ENCODE measurements at regions not wholly inside any gene's neighbourhood (a gene's known extent, or its start where the extent isn't known, plus 50 kb on each side); places are given as distances from the start of the nearest gene placed in this dataset.

DNA sequence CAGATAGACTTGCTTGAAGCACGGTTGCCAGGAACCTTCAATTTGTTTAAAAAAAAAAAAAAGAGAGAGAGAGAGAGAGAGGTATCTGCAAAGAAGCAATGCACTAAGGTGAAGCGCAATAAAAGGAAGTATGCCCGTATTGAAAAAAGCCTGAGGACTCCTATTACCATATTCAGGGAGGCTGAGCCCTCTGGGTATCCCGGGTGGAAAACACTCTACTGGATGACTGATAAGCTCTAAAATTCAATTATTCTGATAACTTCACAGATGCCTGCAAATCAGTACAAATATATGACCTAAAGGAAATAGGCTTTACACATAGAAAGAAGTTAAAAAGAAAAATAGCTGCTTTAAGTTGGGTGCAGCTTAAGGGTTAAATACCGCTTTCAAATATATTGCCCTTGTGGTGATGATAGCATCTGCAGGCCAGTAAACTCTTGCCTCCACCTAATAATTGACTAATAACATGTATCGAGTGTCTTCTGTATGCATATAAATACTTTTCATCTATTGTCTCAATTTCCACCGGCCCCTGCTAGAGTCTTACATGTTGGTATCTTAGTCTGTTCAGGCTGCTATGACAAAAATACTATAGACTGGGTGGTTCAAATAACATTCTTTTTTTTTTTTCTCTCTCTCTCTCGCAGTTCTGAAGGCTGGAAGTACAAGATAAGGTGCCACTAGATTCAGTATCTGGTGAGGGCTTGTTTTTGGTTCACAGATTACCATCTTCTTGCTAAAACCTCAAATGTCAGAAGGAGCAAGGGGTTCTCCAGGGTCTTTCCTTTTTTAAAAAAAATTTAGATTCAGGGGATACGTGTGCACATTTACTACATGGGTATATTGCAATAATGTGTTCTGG, 187.4 kb upstream of the JARID2 start:
- no peak for DNase-seq (ENCODE audit: extremely low spot score, unreplicated experiment)
- H3K9me3 Mint-ChIP-seq (ENCODE audit: unreplicated experiment) = no peaks in the 10 kb centered on the region
- no peak overlapping the region for H3K4me3 Mint-ChIP-seq (ENCODE audit: unreplicated experiment)
- H3K27ac Mint-ChIP-seq (ENCODE audit: unreplicated experiment) = no peak overlapping the region
- H3K27me3 Mint-ChIP-seq (ENCODE audit: unreplicated experiment) = no peaks in the 10 kb centered on the region
- TF ChIP-seq, protein P1, sequence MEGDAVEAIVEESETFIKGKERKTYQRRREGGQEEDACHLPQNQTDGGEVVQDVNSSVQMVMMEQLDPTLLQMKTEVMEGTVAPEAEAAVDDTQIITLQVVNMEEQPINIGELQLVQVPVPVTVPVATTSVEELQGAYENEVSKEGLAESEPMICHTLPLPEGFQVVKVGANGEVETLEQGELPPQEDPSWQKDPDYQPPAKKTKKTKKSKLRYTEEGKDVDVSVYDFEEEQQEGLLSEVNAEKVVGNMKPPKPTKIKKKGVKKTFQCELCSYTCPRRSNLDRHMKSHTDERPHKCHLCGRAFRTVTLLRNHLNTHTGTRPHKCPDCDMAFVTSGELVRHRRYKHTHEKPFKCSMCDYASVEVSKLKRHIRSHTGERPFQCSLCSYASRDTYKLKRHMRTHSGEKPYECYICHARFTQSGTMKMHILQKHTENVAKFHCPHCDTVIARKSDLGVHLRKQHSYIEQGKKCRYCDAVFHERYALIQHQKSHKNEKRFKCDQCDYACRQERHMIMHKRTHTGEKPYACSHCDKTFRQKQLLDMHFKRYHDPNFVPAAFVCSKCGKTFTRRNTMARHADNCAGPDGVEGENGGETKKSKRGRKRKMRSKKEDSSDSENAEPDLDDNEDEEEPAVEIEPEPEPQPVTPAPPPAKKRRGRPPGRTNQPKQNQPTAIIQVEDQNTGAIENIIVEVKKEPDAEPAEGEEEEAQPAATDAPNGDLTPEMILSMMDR (IDR thresholded peaks at IDR 0.05) = no peak
- H3K4me1 Mint-ChIP-seq (ENCODE audit: unreplicated experiment) = no peaks in the 10 kb centered on the region
- no peaks in the 10 kb centered on the region for H3K36me3 Mint-ChIP-seq (ENCODE audit: unreplicated experiment)

DNA sequence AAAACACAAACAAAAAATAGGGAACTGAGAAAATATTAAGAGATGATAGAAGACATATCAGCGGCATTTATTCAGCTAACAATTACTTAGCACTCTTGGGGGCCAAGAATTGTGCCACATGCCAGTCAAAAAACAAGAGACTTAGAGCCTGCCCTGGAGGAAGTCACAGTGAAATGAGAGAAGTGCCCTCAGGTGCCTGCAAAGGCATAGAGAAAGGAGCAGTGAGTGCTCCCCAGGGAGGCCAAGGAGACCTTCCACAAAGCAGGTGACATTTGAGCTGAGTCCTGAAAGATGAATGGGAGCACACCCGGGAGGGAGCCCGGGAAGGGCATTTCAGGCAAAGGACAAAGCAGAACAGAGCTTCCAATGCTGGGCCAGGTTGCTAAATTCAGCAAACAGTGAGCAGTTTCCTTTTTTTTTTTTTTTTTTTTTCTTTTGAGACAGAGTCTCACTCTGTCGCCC, 184.7 kb upstream of the JARID2 start:
- no peaks in the 10 kb centered on the region for H3K27me3 Mint-ChIP-seq (ENCODE audit: unreplicated experiment)
- no peaks in the 10 kb centered on the region for H3K9me3 Mint-ChIP-seq (ENCODE audit: unreplicated experiment)
- TF ChIP-seq, protein P1 (IDR thresholded peaks at IDR 0.05) = no peak
- no peaks in the 10 kb centered on the region for H3K36me3 Mint-ChIP-seq (ENCODE audit: unreplicated experiment)
- H3K27ac Mint-ChIP-seq (ENCODE audit: unreplicated experiment) = no peak overlapping the region
- H3K4me1 Mint-ChIP-seq (ENCODE audit: unreplicated experiment) = no peaks in the 10 kb centered on the region
- no peak for DNase-seq (ENCODE audit: extremely low spot score, unreplicated experiment)
- no peak overlapping the region for H3K4me3 Mint-ChIP-seq (ENCODE audit: unreplicated experiment)

DNA sequence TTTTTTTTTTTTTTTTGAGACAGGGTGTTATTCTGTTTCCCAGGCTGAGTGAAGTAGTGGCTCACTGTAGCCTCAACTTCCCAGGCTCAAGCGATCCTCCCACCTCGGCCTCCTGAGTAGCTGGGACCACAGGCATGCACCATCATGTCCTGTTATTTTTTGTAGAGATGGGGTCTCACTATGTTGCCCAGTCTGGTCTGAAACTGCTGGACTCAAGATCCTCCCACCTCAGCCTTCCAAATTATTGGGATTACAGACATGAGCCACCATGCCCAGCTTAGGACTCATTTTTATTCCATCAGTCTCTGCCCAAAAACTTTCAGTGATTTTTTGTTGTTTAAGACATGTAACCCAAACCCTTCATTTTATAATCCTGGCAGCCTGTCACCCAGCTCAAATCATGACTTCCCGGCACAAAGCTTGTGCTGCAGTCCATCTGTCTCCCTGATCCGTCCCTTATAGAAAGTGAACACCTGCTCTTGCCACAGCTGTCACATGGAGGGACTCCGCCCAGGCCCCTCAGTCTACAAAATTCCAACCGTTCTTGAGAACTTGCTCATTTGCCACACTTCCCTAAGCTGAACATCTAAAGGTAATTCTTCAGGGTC, 183.9 kb upstream of the JARID2 start:
- Mint-ChIP-seq H3K27me3 (ENCODE audit: unreplicated experiment) (no peaks in the 10 kb centered on the region), H3K9me3 (ENCODE audit: unreplicated experiment) (no peaks in the 10 kb centered on the region), H3K27ac (ENCODE audit: unreplicated experiment) (no peak overlapping the region), H3K4me3 (ENCODE audit: unreplicated experiment) (no peak overlapping the region), H3K36me3 (ENCODE audit: unreplicated experiment) (no peaks in the 10 kb centered on the region), H3K4me1 (ENCODE audit: unreplicated experiment) (peaks cover 3% of the 10 kb centered on the region)
- TF ChIP-seq, protein P1 (IDR thresholded peaks at IDR 0.05) = no peak
- DNase-seq (ENCODE audit: extremely low spot score, unreplicated experiment) = no peak

DNA sequence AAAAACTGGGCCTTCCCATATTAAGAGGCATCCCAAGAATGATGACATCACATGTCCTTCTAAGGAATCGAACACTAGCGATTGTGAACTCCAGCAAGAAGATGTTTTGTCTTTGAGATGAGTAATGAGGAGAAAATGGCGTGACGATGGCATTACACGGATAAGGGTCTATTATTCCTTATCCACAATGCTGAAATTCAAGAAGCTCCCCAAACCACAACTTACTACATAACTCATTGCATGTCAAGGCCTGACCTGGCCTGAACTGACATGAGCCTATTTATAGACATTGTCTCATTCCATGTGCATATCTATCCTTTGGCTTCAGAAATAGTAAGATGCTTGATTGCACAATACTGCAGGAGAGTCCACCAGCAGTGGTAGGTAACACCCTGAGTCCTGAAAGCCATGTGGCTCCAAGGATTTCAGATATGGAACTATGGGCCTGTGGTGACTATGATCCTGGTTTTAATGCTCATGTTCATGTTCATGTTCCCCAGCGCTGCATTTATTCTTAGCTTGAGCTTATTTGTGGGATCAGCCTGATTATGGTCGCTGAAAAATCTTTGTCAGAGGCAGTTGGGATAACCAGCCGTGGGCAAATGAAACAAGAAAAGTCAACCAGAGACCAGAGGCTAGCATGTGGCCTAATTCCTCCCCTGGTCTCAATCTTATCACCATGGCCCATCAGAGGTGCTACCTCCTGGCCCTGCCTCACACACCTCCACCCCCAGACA, 183.2 kb upstream of the JARID2 start:
- Mint-ChIP-seq H3K4me3 (ENCODE audit: unreplicated experiment) (no peak overlapping the region), H3K36me3 (ENCODE audit: unreplicated experiment) (no peaks in the 10 kb centered on the region), H3K9me3 (ENCODE audit: unreplicated experiment) (no peaks in the 10 kb centered on the region), H3K27ac (ENCODE audit: unreplicated experiment) (no peak overlapping the region), H3K27me3 (ENCODE audit: unreplicated experiment) (no peaks in the 10 kb centered on the region), H3K4me1 (ENCODE audit: unreplicated experiment) (peaks cover 3% of the 10 kb centered on the region)
- TF ChIP-seq, protein P1 (IDR thresholded peaks at IDR 0.05) = no peak
- no peak for DNase-seq (ENCODE audit: extremely low spot score, unreplicated experiment)

Data from osteocyte (in vitro differentiated cells).